WTC11 (cell line): ENCODE measurements at regions not wholly inside any gene's neighbourhood (a gene's known extent, or its start where the extent isn't known, plus 50 kb on each side); places are given as distances from the start of the nearest gene placed in this dataset.

Experiments
- ARID4B ChIP-seq: sonication (generic); formaldehyde crosslinking; IDR thresholded peaks from 2 replicates; pipeline ENCODE4 v1.8.0; 2023; ENCODE audit warnings: missing genetic modification reagents, mild to moderate bottlenecking, borderline replicate concordance
- ATF2 ChIP-seq: sonication (generic); formaldehyde crosslinking; IDR thresholded peaks from 2 replicates; pipeline ENCODE4 v1.8.1; 2022; ENCODE audit warnings: low read depth, missing genetic modification reagents, borderline replicate concordance
- CREB1 ChIP-seq: sonication (generic); formaldehyde crosslinking; IDR thresholded peaks from 2 replicates; pipeline ENCODE4 v1.8.0; 2023; ENCODE audit warnings: mild to moderate bottlenecking, missing genetic modification reagents
- E2F4 ChIP-seq: sonication (generic); formaldehyde crosslinking; IDR thresholded peaks from 2 replicates; pipeline ENCODE4 v1.8.1; 2022; ENCODE audit warnings: low read depth, mild to moderate bottlenecking, moderate library complexity, missing genetic modification reagents, borderline replicate concordance
- FOXJ3 ChIP-seq: sonication (generic); formaldehyde crosslinking; IDR thresholded peaks from 2 replicates; pipeline ENCODE4 v1.9.0; 2021; ENCODE audit warnings: missing genetic modification reagents, mild to moderate bottlenecking, borderline replicate concordance
- MAX ChIP-seq: sonication (generic); formaldehyde crosslinking; IDR thresholded peaks from 2 replicates; pipeline ENCODE4 v1.8.0; 2022; ENCODE audit warnings: mild to moderate bottlenecking, missing genetic modification reagents
- ZMAT4 ChIP-seq: fragments of 250-450 bp; sonication (Bioruptor Pico); IDR thresholded peaks from 2 replicates; pipeline ENCODE4 v1.9.0; 2021; ENCODE audit warnings: mild to moderate bottlenecking
- ZNF416 ChIP-seq: fragments of 250-450 bp; sonication (Bioruptor Pico); IDR thresholded peaks from 2 replicates; pipeline ENCODE4 v1.9.0; 2021; ENCODE audit warnings: mild to moderate bottlenecking, inconsistent platforms
- TF ChIP-seq, protein P1 (sequence below): fragments of 200-600 bp; IDR thresholded peaks from 2 replicates; pipeline ENCODE4 v1.8.0; 2022; ENCODE audit warnings: antibody characterized with exemption
- TF ChIP-seq, protein P2 (sequence below): sonication (generic); formaldehyde crosslinking; IDR thresholded peaks from 2 replicates; pipeline ENCODE4 v1.8.1; 2023; ENCODE audit warnings: mild to moderate bottlenecking, missing genetic modification reagents

- TF ChIP-seq ATF2 (CRISPR knock-in tag) (no peak), E2F4 (CRISPR knock-in tag) (no peak), MAX (CRISPR knock-in tag) (no peak), CREB1 (no peak), FOXJ3 (CRISPR knock-in tag) (no peak), ARID4B (CRISPR knock-in tag) (no peak), ZNF416 (CRISPR knock-in tag) (no peak), ZMAT4 (CRISPR knock-in tag) (no peak)
- TF ChIP-seq, protein P1, sequence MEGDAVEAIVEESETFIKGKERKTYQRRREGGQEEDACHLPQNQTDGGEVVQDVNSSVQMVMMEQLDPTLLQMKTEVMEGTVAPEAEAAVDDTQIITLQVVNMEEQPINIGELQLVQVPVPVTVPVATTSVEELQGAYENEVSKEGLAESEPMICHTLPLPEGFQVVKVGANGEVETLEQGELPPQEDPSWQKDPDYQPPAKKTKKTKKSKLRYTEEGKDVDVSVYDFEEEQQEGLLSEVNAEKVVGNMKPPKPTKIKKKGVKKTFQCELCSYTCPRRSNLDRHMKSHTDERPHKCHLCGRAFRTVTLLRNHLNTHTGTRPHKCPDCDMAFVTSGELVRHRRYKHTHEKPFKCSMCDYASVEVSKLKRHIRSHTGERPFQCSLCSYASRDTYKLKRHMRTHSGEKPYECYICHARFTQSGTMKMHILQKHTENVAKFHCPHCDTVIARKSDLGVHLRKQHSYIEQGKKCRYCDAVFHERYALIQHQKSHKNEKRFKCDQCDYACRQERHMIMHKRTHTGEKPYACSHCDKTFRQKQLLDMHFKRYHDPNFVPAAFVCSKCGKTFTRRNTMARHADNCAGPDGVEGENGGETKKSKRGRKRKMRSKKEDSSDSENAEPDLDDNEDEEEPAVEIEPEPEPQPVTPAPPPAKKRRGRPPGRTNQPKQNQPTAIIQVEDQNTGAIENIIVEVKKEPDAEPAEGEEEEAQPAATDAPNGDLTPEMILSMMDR, result no peak
- TF ChIP-seq, protein P2, sequence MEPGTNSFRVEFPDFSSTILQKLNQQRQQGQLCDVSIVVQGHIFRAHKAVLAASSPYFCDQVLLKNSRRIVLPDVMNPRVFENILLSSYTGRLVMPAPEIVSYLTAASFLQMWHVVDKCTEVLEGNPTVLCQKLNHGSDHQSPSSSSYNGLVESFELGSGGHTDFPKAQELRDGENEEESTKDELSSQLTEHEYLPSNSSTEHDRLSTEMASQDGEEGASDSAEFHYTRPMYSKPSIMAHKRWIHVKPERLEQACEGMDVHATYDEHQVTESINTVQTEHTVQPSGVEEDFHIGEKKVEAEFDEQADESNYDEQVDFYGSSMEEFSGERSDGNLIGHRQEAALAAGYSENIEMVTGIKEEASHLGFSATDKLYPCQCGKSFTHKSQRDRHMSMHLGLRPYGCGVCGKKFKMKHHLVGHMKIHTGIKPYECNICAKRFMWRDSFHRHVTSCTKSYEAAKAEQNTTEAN (CRISPR knock-in tag), result no peak
These were observed 407.0 kb downstream of the AMY1C start for GRCh38 chr1:104156738-104157137.
